Mononuclear cell (primary cell): ENCODE measurements at regions not wholly inside any gene's neighbourhood (a gene's known extent, or its start where the extent isn't known, plus 50 kb on each side); places are given as distances from the start of the nearest gene placed in this dataset.

Experiments
- H3K27me3 ChIP-seq: 2 replicates; pipeline ENCODE4 v1.6.0; 2011; ENCODE audit warnings: low read length, control low read depth; ENCODE audit not compliant: insufficient read depth
- H3K4me1 ChIP-seq: 2 replicates; pipeline ENCODE4 v1.5.1; 2011; ENCODE audit warnings: mild to moderate bottlenecking, low read length, control low read depth; ENCODE audit not compliant: insufficient read depth
- H3K4me3 ChIP-seq: 2 replicates; pipeline ENCODE4 v1.5.1; 2011; ENCODE audit warnings: mild to moderate bottlenecking, low read length, moderate library complexity
- H3K9me3 ChIP-seq: 2 replicates; pipeline ENCODE4 v1.5.1; 2011; ENCODE audit warnings: low read depth, mild to moderate bottlenecking, control low read depth, low read length

DNA sequence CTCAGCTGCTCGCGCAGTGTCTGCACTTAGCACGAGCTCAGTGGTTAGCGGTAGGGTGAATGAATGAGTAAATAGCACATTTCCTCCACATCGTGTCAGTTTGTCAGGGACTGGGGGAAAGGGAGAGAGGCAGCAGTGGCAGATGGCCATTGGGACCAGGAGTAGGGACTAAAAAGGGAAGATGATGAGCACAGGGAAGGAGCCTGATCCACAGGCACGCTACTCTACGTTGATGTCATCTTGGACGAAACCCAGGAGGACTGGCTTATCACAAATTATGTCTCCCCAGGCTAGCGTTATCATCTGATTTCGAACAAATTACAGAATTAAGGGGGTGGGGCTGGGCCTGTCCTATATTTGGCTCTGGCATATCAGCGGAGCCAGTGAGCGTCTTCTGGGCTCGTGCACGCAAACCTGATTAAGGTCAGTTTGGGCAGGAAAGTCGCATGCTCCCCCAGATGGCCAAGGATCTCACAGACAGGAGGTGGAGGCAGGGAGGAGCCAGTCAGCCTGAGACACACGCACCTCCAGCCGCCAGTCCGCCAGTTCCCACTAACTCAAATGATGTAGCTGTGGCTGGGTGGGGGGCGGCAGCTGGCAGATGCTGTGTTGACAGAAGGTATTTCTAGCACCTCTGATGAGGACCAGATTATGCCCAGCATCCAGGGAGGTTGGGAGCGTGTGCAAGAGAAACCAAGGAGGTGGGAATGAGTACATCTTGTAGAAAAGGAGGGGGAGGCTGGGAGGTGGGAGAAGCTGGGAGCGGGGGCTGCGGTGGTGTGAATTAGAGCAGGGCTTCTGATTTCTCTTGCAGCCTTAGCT is 97.4 kb upstream of the PRDM11 start:
- no peaks in the 10 kb centered on the region for H3K9me3 ChIP-seq
- H3K4me3 ChIP-seq: no peak overlapping the region
- peaks cover 36% of the 10 kb centered on the region for H3K4me1 ChIP-seq
- H3K27me3 ChIP-seq: no peaks in the 10 kb centered on the region

GRCh38 chr11:45050111-45050510 is 96.3 kb upstream of the PRDM11 start:
- H3K4me3 ChIP-seq: no peak overlapping the region
- H3K27me3 ChIP-seq: no peaks in the 10 kb centered on the region
- H3K9me3 ChIP-seq: no peaks in the 10 kb centered on the region
- peaks cover 31% of the 10 kb centered on the region for H3K4me1 ChIP-seq

- Histone ChIP-seq H3K27me3 (no peaks in the 10 kb centered on the region), H3K4me3 (no peak overlapping the region), H3K4me1 (peaks cover 16% of the 10 kb centered on the region), H3K9me3 (no peaks in the 10 kb centered on the region)
Measured at GRCh38 chr11:45051621-45052020, 94.8 kb upstream of the PRDM11 start.

GRCh38 chr11:45052361-45052760 is 94.1 kb upstream of the PRDM11 start:
- H3K9me3 ChIP-seq: no peaks in the 10 kb centered on the region
- H3K27me3 ChIP-seq: no peaks in the 10 kb centered on the region
- no peak overlapping the region for H3K4me3 ChIP-seq
- H3K4me1 ChIP-seq: peaks cover 12% of the 10 kb centered on the region

DNA sequence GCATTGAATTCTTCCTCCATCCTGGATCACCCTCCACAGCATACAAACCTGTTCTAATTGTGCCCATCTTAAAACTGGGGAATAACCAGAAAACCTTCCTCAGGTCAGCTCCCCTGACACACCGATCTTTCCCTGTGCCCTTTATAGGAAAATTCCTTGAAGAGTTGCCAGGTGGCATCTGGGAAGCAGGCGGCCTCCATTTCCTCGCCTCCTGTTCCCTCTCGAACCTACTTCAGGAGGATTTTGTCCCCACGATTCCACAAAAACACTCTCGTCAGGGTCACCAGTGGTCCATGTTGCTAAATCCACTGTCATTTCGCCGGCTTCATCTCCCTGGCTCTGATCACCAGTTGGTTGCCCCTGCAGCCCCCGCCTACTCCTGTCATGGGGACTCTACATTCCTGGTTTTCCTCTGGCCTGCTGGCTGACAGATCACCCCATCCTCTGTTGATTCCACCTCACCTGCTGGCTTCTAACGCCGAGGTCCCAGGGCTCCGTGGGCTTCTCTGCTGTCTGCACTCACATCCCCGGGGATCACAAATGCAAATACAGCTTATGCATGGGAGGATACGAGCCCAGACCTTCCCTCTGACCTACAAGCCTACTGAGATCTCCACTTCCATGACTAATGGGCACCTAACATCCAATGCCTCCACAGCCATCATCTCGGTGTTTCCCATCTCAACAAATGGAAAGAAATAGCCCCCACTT is 92.5 kb upstream of the PRDM11 start:
- Histone ChIP-seq H3K27me3 (no peaks in the 10 kb centered on the region), H3K4me3 (no peak overlapping the region), H3K9me3 (no peaks in the 10 kb centered on the region), H3K4me1 (peaks cover 10% of the 10 kb centered on the region)

- Histone ChIP-seq H3K9me3 (no peaks in the 10 kb centered on the region), H3K4me3 (no peak overlapping the region), H3K27me3 (no peaks in the 10 kb centered on the region), H3K4me1 (peaks cover 9% of the 10 kb centered on the region)
Measured at GRCh38 chr11:45054956-45055355, 91.5 kb upstream of the PRDM11 start.

DNA sequence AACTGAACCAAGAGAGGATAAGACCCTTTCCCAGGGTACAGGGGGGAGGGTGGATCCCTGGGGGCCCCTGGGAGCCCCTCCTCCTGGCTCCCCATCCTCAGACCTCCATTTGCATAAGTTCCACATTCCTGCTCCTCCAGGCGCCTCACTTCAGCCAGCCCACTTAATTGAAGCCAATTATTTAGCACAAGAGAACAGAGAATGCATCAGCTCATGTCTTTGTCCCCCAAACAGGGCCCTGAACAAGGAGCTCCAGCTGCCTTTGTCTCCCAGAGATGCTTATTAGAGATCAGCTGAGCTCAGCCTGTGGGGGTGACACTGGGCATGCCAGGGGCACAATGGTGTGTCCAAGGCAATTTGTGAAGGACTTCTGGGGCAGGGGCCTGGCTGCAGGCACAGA is 89.9 kb upstream of the PRDM11 start:
- Histone ChIP-seq H3K4me1 (peaks cover 9% of the 10 kb centered on the region), H3K4me3 (no peak overlapping the region), H3K27me3 (no peaks in the 10 kb centered on the region)

GRCh38 chr11:45057938-45058646 is 88.3 kb upstream of the PRDM11 start:
- H3K4me1 ChIP-seq: peaks cover 9% of the 10 kb centered on the region

More for the DNA sequence above, 89.9 kb upstream of the PRDM11 start:
- H3K9me3 ChIP-seq: no peaks in the 10 kb centered on the region

GRCh38 chr11:45058647-45058950 is 87.8 kb upstream of the PRDM11 start:
- H3K9me3 ChIP-seq: no peaks in the 10 kb centered on the region
- no peaks in the 10 kb centered on the region for H3K27me3 ChIP-seq
- no peak overlapping the region for H3K4me3 ChIP-seq
- peaks cover 9% of the 10 kb centered on the region for H3K4me1 ChIP-seq

More at GRCh38 chr11:45057938-45058646, 88.3 kb upstream of the PRDM11 start:
- Histone ChIP-seq H3K27me3 (no peaks in the 10 kb centered on the region), H3K4me3 (no peak overlapping the region), H3K9me3 (no peaks in the 10 kb centered on the region)

DNA sequence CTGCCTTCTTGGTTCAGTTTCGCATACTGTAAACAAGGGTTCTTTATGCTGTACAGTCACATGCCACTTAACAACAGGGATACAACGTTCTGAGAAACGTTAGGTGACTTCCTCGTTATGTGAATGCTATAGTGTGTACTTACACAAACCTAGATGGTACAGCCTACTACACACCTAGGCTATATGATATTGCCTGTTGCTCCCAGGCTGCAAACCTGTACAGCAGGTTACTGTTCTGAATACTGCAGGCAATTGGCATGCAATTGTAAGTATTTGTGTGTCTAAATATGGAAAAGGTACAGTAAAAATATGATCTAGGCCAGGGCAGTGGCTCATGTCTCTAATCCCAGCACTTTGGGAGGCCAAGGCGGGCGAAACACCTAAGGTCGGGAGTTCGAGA is 85.7 kb upstream of the PRDM11 start:
- Histone ChIP-seq H3K27me3 (no peaks in the 10 kb centered on the region), H3K4me3 (no peak overlapping the region), H3K4me1 (peaks cover 9% of the 10 kb centered on the region), H3K9me3 (no peaks in the 10 kb centered on the region)

- Histone ChIP-seq H3K4me3 (no peak overlapping the region), H3K9me3 (no peaks in the 10 kb centered on the region), H3K27me3 (no peaks in the 10 kb centered on the region), H3K4me1 (peaks cover 9% of the 10 kb centered on the region)
Measured at GRCh38 chr11:45061641-45062040, 84.8 kb upstream of the PRDM11 start.

- Histone ChIP-seq H3K9me3 (no peaks in the 10 kb centered on the region), H3K27me3 (no peaks in the 10 kb centered on the region), H3K4me3 (no peak overlapping the region), H3K4me1 (peaks cover 9% of the 10 kb centered on the region)
Measured at GRCh38 chr11:45062115-45062514, 84.3 kb upstream of the PRDM11 start.

DNA sequence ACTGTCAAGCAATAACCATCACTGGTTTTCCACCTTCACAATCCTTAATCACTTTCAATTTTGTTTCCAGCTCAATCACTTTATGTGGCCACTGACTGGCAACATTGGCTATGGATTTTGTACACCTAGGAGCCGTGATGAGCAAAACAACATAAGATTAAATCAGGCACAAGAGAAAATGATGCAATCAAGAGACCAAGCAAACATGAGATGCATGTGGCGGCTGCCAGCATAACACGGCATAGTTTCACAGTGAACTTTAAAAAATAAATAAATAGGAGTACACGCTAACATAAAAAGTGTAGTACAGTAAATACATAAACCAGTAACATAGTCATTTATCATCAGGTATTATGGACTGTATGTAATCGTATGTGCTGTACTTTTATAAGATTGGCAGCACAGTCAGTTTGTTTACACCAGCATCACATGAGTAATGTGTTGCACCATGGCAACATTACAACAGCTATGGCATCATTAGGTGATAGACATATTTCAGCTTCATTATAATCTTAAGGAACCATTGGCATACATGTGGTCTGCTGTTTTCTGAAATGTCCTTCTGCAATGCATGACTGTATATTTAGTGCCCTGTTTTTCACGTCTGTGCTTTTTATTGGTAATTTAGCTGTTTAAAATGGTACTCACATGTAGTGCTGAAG is 83.3 kb upstream of the PRDM11 start:
- H3K4me3 ChIP-seq: no peak overlapping the region
- H3K4me1 ChIP-seq: peaks cover 6% of the 10 kb centered on the region
- H3K9me3 ChIP-seq: no peaks in the 10 kb centered on the region
- H3K27me3 ChIP-seq: no peaks in the 10 kb centered on the region

DNA sequence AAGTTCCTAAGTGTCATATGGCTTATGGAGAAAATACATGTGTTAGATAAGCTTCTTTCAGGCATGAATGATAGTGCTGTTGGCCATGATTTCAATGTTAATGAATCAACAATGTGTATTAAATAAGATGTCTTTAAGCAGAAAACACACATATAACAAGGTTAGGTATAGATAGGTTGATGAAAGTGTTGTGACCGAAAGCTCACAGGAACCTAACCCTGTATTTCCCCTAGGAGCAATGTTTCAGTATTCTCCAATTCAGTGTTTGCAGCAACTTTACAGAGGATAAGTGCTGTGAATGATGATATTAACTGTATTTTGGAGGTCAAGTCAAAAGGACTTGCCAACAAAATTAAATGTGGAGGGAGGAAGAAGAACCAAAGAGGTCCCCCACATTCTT is 82.8 kb upstream of the PRDM11 start:
- H3K9me3 ChIP-seq: no peaks in the 10 kb centered on the region
- no peaks in the 10 kb centered on the region for H3K27me3 ChIP-seq
- H3K4me1 ChIP-seq: no peaks in the 10 kb centered on the region
- H3K4me3 ChIP-seq: no peak overlapping the region

DNA sequence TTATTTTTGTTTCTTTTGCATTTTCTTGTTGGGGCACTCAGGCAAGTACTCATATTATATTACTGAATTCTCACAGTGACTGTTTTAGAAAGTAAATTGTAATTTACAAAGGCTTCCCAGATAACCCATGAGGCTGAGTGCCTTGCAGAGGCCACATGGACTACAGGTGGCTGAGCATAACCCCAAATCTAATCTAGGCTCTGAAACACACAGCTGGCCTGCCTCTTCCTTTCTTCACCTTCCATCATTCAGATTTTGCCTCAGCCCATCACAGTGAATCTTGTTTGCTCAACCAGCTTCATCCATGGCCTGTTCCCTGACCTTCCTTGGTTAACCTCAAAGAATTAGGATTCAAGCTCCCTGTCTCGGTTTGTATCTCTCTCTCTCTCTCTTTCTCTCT is 78.5 kb upstream of the PRDM11 start:
- no peaks in the 10 kb centered on the region for H3K9me3 ChIP-seq
- peaks cover 5% of the 10 kb centered on the region for H3K4me1 ChIP-seq
- no peaks in the 10 kb centered on the region for H3K27me3 ChIP-seq
- H3K4me3 ChIP-seq: no peak overlapping the region
